ENCODE measurements at regions not wholly inside any gene's neighbourhood (a gene's known extent, or its start where the extent isn't known, plus 50 kb on each side); places are given as distances from the start of the nearest gene placed in this dataset.

- TF ChIP-seq EP300 (IDR thresholded peaks at IDR 0.05; ENCODE audit: borderline replicate concordance in 1 of 2, control insufficient read depth in 1 of 2, low read depth in 2 of 2, low read length in 2 of 2) (no peak), BHLHE40 (IDR thresholded peaks at IDR 0.05; ENCODE audit: borderline replicate concordance in 1 of 2, low read depth in 2 of 2, low read length in 1 of 2) (no peak), USF2 (IDR thresholded peaks at IDR 0.05; ENCODE audit: borderline replicate concordance, low read depth, low read length) (no peak), CHD4 (IDR thresholded peaks at IDR 0.05) (no peak), MAX (IDR thresholded peaks at IDR 0.05; ENCODE audit: low read depth, low read length) (no peak), POLR2A (IDR thresholded peaks at IDR 0.05; ENCODE audit: low read depth, low read length) (no peak)
Observed at GRCh38 chr9:87783180-87783579, 57.3 kb downstream of the CTSL start.
